GM19438 (cell line): ENCODE measurements at regions not wholly inside any gene's neighbourhood (a gene's known extent, or its start where the extent isn't known, plus 50 kb on each side); places are given as distances from the start of the nearest gene placed in this dataset.

Experiments
- ATAC-seq: cut with Tn5 transposase; IDR thresholded peaks from one replicate; pipeline ENCODE4 v1.9.1; 2021; ENCODE audit warnings: low read depth; ENCODE audit not compliant: unreplicated experiment

GRCh38 chr14:62081012-62081612 is 318.9 kb downstream of the SNAPC1 start:
- peak; percentile 88 for ATAC-seq

GRCh38 chr14:62081951-62082350 is 319.7 kb downstream of the SNAPC1 start:
- ATAC-seq = no peak

GRCh38 chr14:62082779-62083178 is 320.6 kb downstream of the SNAPC1 start:
- no peak for ATAC-seq

GRCh38 chr14:62084020-62084419 is 321.8 kb downstream of the SNAPC1 start:
- ATAC-seq = no peak

GRCh38 chr14:62087191-62087590 is 325.0 kb downstream of the SNAPC1 start:
- ATAC-seq = no peak

- no peak for ATAC-seq
Measured at GRCh38 chr14:62093736-62094135, 331.5 kb downstream of the SNAPC1 start.

GRCh38 chr14:62097072-62097471 is 334.9 kb downstream of the SNAPC1 start:
- no peak for ATAC-seq

GRCh38 chr14:62097824-62098223 is 335.6 kb downstream of the SNAPC1 start:
- ATAC-seq = no peak

- no peak for ATAC-seq
Measured at GRCh38 chr14:62098357-62098756, 336.1 kb downstream of the SNAPC1 start.

- no peak for ATAC-seq
Measured at GRCh38 chr14:62099091-62099490, 336.9 kb downstream of the SNAPC1 start.

GRCh38 chr14:62101189-62101588 is 339.0 kb downstream of the SNAPC1 start:
- ATAC-seq = no peak

- ATAC-seq = no peak
Measured at GRCh38 chr14:62101673-62102348, 339.6 kb downstream of the SNAPC1 start.

- ATAC-seq = no peak
Measured at GRCh38 chr14:62102349-62102725, 340.1 kb downstream of the SNAPC1 start.

- ATAC-seq = no peak
Measured at GRCh38 chr14:62103464-62103863, 341.2 kb downstream of the SNAPC1 start.

- no peak for ATAC-seq
Measured at GRCh38 chr14:62110941-62111340, 348.7 kb downstream of the SNAPC1 start.

GRCh38 chr14:62117010-62117750 is 355.0 kb downstream of the SNAPC1 start:
- peak; percentile 94 for ATAC-seq

- ATAC-seq = no peak
Measured at GRCh38 chr14:62117751-62118105, 355.5 kb downstream of the SNAPC1 start.

GRCh38 chr14:62118461-62118860 is 356.2 kb downstream of the SNAPC1 start:
- ATAC-seq = no peak

- ATAC-seq = no peak
Measured at GRCh38 chr14:62118871-62119270, 356.7 kb downstream of the SNAPC1 start.

- ATAC-seq = no peak
Measured at GRCh38 chr14:62123961-62124360, 361.7 kb downstream of the SNAPC1 start.

GRCh38 chr14:62125793-62126192 is 363.6 kb downstream of the SNAPC1 start:
- no peak for ATAC-seq
